A549 (cell line): ENCODE measurements at regions not wholly inside any gene's neighbourhood (a gene's known extent, or its start where the extent isn't known, plus 50 kb on each side); places are given as distances from the start of the nearest gene placed in this dataset.

Experiments used
- ATAC-seq, 2 experiments: fragments of 200-7000 bp in 1 of 2; fragments of >200 bp in 1 of 2; cut with Nextera tagmentation in 1 of 2; cut with Tn5 transposase in 1 of 2; 3 replicates each; pipeline versions ENCODE4 v1.8.0 to v1.9.1; 2018 to 2020; ENCODE audit warnings: mild to moderate bottlenecking in 1 of 2, moderate library complexity in 1 of 2
- CTCF ChIA-PET: fragments of 300-600 bp; sonication (Branson Sonifier 250); formaldehyde crosslinking; extraction: SDS; loops from one replicate; lab custom pipeline; 2021; ENCODE audit warnings: antibody characterized with exemption, inconsistent platforms; lab: Yijun Ruan, JAX
- POLR2A ChIA-PET: fragments of 350-600 bp; formaldehyde crosslinking; extraction: SDS; loops from one replicate; lab custom pipeline; 2021; ENCODE audit warnings: antibody characterized with exemption, inconsistent platforms; lab: Yijun Ruan, JAX
- DNase-seq, 2 experiments: peaks; one replicate each; pipeline versions ENCODE4 v3.0.0 to v3.0.0-alpha.2; 2011 to 2016; ENCODE audit warnings: low read depth in 1 of 2, low spot score in 1 of 2
- FAIRE-seq: peaks from 2 replicates; lab custom pipeline; 2011; peaks lifted over from hg19 to GRCh38; lab: Jason Lieb, UNC
- H3K27ac ChIP-seq, 2 experiments: fragments of >200 bp; sonication (Bioruptor Twin); formaldehyde crosslinking; 3 replicates each; pipeline ENCODE4 v1.5.1; 2016 to 2017
- H3K4me1 ChIP-seq: fragments of >200 bp; sonication (Bioruptor Twin); formaldehyde crosslinking; 3 replicates; pipeline ENCODE4 v1.6.1; 2016
- H3K4me2 ChIP-seq: fragments of >200 bp; sonication (Bioruptor Twin); formaldehyde crosslinking; 3 replicates; pipeline ENCODE4 v1.6.1; 2016
- H3K4me3 ChIP-seq: fragments of >200 bp; sonication (Bioruptor Twin); formaldehyde crosslinking; 3 replicates; pipeline ENCODE4 v1.5.1; 2016
- H3K9me3 ChIP-seq: fragments of >200 bp; sonication (Bioruptor Twin); formaldehyde crosslinking; 3 replicates; pipeline ENCODE4 v1.6.1; 2016
- BHLHE40 ChIP-seq: IDR thresholded peaks from 2 replicates; pipeline ENCODE4 v1.6.1; 2012; ENCODE audit warnings: low read depth, low read length, inconsistent platforms
- CBX8 ChIP-seq: fragments of 200-600 bp; sonication (generic); IDR thresholded peaks from 2 replicates; pipeline ENCODE4 v1.6.1; 2016
- CEBPB ChIP-seq, 2 experiments: fragments of >200 bp in 1 of 2; sonication (Bioruptor Twin) in 1 of 2; formaldehyde crosslinking in 1 of 2; IDR thresholded peaks; 2 replicates each; pipeline ENCODE4 v1.6.1; 2012 to 2016
- FOXS1 ChIP-seq: fragments of 250-450 bp; sonication (Bioruptor Pico); IDR thresholded peaks from 2 replicates; pipeline ENCODE4 v1.5.0; 2020; ENCODE audit warnings: mild to moderate bottlenecking, moderate library complexity
- HOXA7 ChIP-seq: fragments of 250-450 bp; sonication (Bioruptor Pico); IDR thresholded peaks from 2 replicates; pipeline ENCODE4 v1.5.0; 2020; ENCODE audit warnings: mild to moderate bottlenecking, moderate library complexity
- HOXB13 ChIP-seq: fragments of 250-450 bp; sonication (Bioruptor Pico); IDR thresholded peaks from 2 replicates; pipeline ENCODE4 v1.5.0; 2020; ENCODE audit warnings: low read depth, mild to moderate bottlenecking, moderate library complexity
- HOXB5 ChIP-seq: fragments of 250-450 bp; sonication (Bioruptor Pico); IDR thresholded peaks from 2 replicates; pipeline ENCODE4 v1.5.0; 2020; ENCODE audit warnings: mild to moderate bottlenecking, moderate library complexity
- JUN ChIP-seq, 2 experiments: fragments of >200 bp; sonication (Bioruptor Twin); formaldehyde crosslinking; IDR thresholded peaks; 2 replicates in 1 of 2; 3 replicates in 1 of 2; pipeline ENCODE4 v1.6.1; 2016 to 2017
- MAZ ChIP-seq: fragments of 150-350 bp; IDR thresholded peaks from 2 replicates; pipeline ENCODE4 v1.6.1; 2014; ENCODE audit warnings: antibody characterized with exemption, low read depth, low read length, borderline replicate concordance
- NPAS2 ChIP-seq: fragments of 250-450 bp; sonication (Bioruptor Pico); IDR thresholded peaks from 2 replicates; pipeline ENCODE4 v1.8.0; 2022; ENCODE audit warnings: mild to moderate bottlenecking, moderate library complexity, borderline replicate concordance
- PHF8 ChIP-seq: fragments of 200-600 bp; sonication (generic); IDR thresholded peaks from 2 replicates; pipeline ENCODE4 v1.6.1; 2016; ENCODE audit warnings: low read depth, mild to moderate bottlenecking, antibody characterized with exemption, moderate library complexity, borderline replicate concordance
- RAD21 ChIP-seq, 2 experiments: fragments of >200 bp in 1 of 2; sonication (Bioruptor Twin) in 1 of 2; formaldehyde crosslinking in 1 of 2; IDR thresholded peaks in 1 of 2; conservative IDR thresholded peaks in 1 of 2; 2 replicates in 1 of 2; 3 replicates in 1 of 2; pipeline ENCODE4 v1.6.1; 2012 to 2018; ENCODE audit warnings: inconsistent platforms in 1 of 2
- SREBF2 ChIP-seq: fragments of 450-650 bp; IDR thresholded peaks from 2 replicates; pipeline ENCODE4 v1.6.1; 2014; ENCODE audit warnings: mild to moderate bottlenecking, moderate library complexity
- WGBS: methylation state at CpG from one replicate; pipeline ENCODE4 v1.1.6; 2017; ENCODE audit errors: missing lambda C conversion rate; 5-methylcytosine and 5-hydroxymethylcytosine counted together
- TF ChIP-seq, protein P1 (sequence below): fragments of >200 bp; sonication (Bioruptor Twin); formaldehyde crosslinking; IDR thresholded peaks from 3 replicates; pipeline ENCODE4 v1.5.1; 2016
- TF ChIP-seq, protein P2 (sequence below): fragments of >200 bp; sonication (Bioruptor Twin); formaldehyde crosslinking; IDR thresholded peaks from 3 replicates; pipeline ENCODE4 v1.6.1; 2016

GRCh38 chr16:80084163-80084562 is 456.6 kb upstream of the DYNLRB2 start:
- WGBS = 93% methylated on average over 3 of the region's 3 CpGs
- DNase-seq = no peak
- Histone ChIP-seq H3K4me2 (0 out of 3 replicates have a peak overlapping the region, but pooled peaks have one; percentile 8), H3K9me3 (no peaks in the 10 kb centered on the region), H3K4me3 (no peak overlapping the region), H3K4me1 (peaks cover 13% of the 10 kb centered on the region; the same call in 2 of the 3 replicates), H3K27ac (peak overlapping the region; percentile 43 to 55; a peak in 5 of 6 replicates)
- ChIA-PET CTCF (interaction anchor here (0.6 to 2.3 kb wide), 25 partner anchors 8 to 889 kb away, joined by 3 to 8 read pairs (median 4); no protein-coding TSS in a partner anchor), POLR2A (no interaction called here)
- no peak for FAIRE-seq
- ATAC-seq = peak in 1 of 2 experiments; percentile 63; a peak in 3 of 6 replicates
- TF ChIP-seq, protein P1, sequence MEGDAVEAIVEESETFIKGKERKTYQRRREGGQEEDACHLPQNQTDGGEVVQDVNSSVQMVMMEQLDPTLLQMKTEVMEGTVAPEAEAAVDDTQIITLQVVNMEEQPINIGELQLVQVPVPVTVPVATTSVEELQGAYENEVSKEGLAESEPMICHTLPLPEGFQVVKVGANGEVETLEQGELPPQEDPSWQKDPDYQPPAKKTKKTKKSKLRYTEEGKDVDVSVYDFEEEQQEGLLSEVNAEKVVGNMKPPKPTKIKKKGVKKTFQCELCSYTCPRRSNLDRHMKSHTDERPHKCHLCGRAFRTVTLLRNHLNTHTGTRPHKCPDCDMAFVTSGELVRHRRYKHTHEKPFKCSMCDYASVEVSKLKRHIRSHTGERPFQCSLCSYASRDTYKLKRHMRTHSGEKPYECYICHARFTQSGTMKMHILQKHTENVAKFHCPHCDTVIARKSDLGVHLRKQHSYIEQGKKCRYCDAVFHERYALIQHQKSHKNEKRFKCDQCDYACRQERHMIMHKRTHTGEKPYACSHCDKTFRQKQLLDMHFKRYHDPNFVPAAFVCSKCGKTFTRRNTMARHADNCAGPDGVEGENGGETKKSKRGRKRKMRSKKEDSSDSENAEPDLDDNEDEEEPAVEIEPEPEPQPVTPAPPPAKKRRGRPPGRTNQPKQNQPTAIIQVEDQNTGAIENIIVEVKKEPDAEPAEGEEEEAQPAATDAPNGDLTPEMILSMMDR = no peak
- TF ChIP-seq CEBPB (IDR thresholded peaks at IDR 0.05) (peak in 1 of 2 experiments; percentile 44; a peak in 1 of 4 replicates), FOXS1 (CRISPR knock-in tag) (no peak), BHLHE40 (no peak), CBX8 (no peak), HOXB5 (CRISPR knock-in tag) (no peak)

- DNase-seq (no peak), FAIRE-seq (no peak), ATAC-seq (no peak)
- ChIA-PET POLR2A (no interaction called here), CTCF (interaction anchor here (2.3 kb wide), 1 partner anchor 13 kb away, joined by 8 read pairs; no protein-coding TSS in a partner anchor)
- TF ChIP-seq HOXA7 (CRISPR knock-in tag) = no peak
- TF ChIP-seq, protein P2, sequence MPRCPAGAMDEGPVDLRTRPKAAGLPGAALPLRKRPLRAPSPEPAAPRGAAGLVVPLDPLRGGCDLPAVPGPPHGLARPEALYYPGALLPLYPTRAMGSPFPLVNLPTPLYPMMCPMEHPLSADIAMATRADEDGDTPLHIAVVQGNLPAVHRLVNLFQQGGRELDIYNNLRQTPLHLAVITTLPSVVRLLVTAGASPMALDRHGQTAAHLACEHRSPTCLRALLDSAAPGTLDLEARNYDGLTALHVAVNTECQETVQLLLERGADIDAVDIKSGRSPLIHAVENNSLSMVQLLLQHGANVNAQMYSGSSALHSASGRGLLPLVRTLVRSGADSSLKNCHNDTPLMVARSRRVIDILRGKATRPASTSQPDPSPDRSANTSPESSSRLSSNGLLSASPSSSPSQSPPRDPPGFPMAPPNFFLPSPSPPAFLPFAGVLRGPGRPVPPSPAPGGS = no peak
- no peak for TF ChIP-seq FOXS1 (CRISPR knock-in tag)
- H3K4me2 ChIP-seq = no peak overlapping the region
- peaks cover 18% of the 10 kb centered on the region; the same call in 2 of the 3 replicates for H3K4me1 ChIP-seq
- H3K27ac ChIP-seq = no peak overlapping the region
- H3K9me3 ChIP-seq = no peaks in the 10 kb centered on the region
- H3K4me3 ChIP-seq = no peak overlapping the region
Observed at GRCh38 chr16:80082906-80083305, 457.9 kb upstream of the DYNLRB2 start.

GRCh38 chr16:80081846-80082245 is 458.9 kb upstream of the DYNLRB2 start:
- Histone ChIP-seq H3K4me1 (peaks cover 18% of the 10 kb centered on the region; the same call in 2 of the 3 replicates), H3K4me3 (no peak overlapping the region), H3K27ac (no peak overlapping the region), H3K4me2 (no peak overlapping the region), H3K9me3 (no peaks in the 10 kb centered on the region)
- FAIRE-seq = no peak
- CTCF ChIA-PET = no interaction called here
- DNase-seq = no peak
- no peak for ATAC-seq
- no peak for TF ChIP-seq PHF8
- no peak for TF ChIP-seq SREBF2
- TF ChIP-seq BHLHE40 = no peak
- TF ChIP-seq NPAS2 (CRISPR knock-in tag) = no peak
- no peak for TF ChIP-seq HOXB13 (CRISPR knock-in tag)
- TF ChIP-seq CEBPB (IDR thresholded peaks at IDR 0.05) = no peak
- POLR2A ChIA-PET = no interaction called here
- 88% methylated on average over 5 of the region's 5 CpGs for WGBS

DNA sequence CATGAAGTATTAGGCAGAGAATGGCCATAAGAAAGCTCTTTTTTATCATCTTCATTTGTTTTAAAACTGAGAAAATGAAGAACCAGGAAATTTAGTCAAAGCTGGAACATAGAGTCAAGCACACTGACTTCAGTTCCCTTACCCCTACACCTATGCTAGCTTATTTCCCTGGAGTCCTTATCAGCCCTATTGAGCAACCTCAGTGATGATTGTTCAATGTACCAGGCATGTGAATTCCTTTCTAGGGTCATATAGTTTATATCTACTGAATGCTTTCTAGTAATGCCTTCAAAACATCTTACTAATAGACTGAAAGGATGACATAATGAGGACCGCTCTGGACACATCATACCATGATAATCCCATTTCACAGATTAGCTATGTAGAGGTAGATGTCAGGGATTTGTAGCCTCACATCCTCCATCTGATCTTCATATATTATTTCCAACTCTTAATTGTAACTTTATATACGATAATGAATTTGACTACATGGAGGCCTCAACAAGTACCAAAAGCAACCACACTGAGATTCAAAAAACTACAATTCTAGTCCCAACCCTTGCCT is 460.4 kb upstream of the DYNLRB2 start:
- CTCF ChIA-PET = interaction anchor here (0.5 kb wide), 1 partner anchor 395 kb away, joined by 3 read pairs; no protein-coding TSS in a partner anchor
- no peak for DNase-seq
- POLR2A ChIA-PET = no interaction called here
- WGBS = 91% methylated on average over 2 of the region's 2 CpGs
- TF ChIP-seq, protein P2 = no peak
- TF ChIP-seq JUN (IDR thresholded peaks at IDR 0.05) = no peak
- no peak for TF ChIP-seq RAD21 (conservative IDR thresholded peaks at IDR 0.05 in 1 of 2, IDR thresholded peaks at IDR 0.05 in 1 of 2)
- TF ChIP-seq MAZ = no peak
- no peak for TF ChIP-seq HOXA7 (CRISPR knock-in tag)
- H3K9me3 ChIP-seq = no peaks in the 10 kb centered on the region
- H3K4me1 ChIP-seq = peaks cover 15% of the 10 kb centered on the region; the same call in 2 of the 3 replicates
- H3K4me2 ChIP-seq = no peak overlapping the region
- no peak for FAIRE-seq
- no peak overlapping the region for H3K4me3 ChIP-seq
- ATAC-seq = no peak
- H3K27ac ChIP-seq = no peak overlapping the region; a peak in 1 of 6 replicates
